Stimulated activated CD4-positive, alpha-beta T cell treated with anti-CD3 and anti-CD28 coated beads, Interleukin-12 subunit alpha, Interleukin-12 subunit beta, amount 100 ng/mL, for 48 hours (primary cell): ENCODE measurements at regions not wholly inside any gene's neighbourhood (a gene's known extent, or its start where the extent isn't known, plus 50 kb on each side); places are given as distances from the start of the nearest gene placed in this dataset.
"Not testable (repeated sequence)": the region's sequence is repeated elsewhere in the genome, so short reads cannot be mapped to it uniquely, and the experiment has no call there.

Experiments used
- DNase-seq, 3 donors: peaks; one replicate each; pipeline ENCODE4 v3.0.0-alpha.2; 2020; ENCODE audit warnings: low read depth in 2 of 3, low spot score in 1 of 3

DNA sequence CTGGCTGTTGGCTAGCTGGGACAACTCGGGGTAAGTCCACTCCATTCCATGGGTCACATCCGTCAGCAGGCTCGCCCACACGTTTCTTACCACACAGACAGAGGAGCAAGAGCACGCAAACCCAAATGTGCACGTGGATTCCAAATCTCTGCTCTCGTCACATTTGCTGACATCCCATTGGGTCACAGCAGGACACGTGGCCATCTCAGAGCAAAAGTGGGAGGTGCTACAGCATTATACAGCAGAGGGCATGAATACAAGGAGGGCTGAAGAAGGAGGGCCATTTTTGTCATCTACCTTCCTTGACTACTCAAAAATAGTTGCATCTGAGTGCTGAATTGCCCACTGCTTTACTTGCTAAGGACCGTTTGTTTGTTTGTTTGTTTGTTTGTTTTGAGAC lies 84.7 kb downstream of the RBBP6 start:
- no peak for DNase-seq

GRCh38 chr16:24626256-24626655 lies 86.9 kb downstream of the RBBP6 start:
- DNase-seq, result no peak

- DNase-seq, result no peak
Observed at GRCh38 chr16:24634919-24635318, 94.5 kb upstream of the TNRC6A start.

DNA sequence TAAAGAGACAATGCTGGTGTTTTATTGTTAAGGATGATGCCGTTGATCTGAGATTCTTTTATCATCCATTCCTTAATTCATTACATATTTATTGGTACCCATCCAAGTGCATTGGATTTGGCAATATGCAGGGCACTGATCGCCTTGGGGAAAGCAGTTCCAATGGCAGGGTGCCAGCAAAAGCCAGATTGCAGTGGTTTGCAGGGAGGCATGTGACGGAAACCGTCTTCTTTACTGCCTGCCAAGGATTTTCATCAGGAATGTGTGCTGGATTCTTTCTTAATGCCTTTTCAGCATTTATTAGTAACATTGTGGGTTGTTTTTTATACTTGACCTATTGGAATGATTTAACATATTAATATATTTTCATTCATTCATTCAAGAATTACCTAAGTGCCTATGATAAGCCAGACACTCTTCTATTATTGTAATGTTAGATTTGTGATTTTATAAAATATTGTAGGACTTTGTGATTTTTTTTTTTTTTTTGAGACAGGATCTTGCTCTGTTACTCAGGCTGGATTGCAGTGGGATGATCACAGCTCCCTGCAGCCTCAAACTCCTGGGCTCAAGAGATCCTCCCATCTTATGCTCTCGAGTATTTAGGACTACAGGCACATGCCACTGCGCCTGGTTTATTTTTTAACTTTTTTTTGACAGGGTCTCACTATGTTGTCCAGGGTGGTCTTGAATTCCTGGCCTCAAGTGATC lies 93.4 kb upstream of the TNRC6A start:
- DNase-seq, result no peak

DNA sequence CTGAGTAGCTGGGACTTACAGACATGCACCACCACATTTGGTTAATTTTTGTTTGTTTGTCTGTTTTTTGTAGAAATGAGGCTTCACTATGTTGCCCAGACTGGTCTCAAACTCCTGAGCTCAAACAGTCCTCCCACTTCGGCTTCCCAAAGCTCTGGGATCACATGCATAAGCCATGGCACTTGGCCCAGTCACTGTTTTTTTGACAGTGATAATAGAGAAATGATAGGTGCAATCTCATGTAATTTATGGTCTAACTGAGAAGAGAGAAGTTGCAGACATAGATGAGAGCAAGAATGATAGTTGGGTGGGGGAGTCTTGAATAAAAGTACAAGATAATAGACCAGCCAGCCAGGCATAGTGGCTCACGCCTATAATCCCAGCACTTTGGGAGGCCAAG lies 89.7 kb upstream of the TNRC6A start:
- DNase-seq, result no peak

- no peak for DNase-seq
Observed at GRCh38 chr16:24643489-24643888, 86.0 kb upstream of the TNRC6A start.

DNA sequence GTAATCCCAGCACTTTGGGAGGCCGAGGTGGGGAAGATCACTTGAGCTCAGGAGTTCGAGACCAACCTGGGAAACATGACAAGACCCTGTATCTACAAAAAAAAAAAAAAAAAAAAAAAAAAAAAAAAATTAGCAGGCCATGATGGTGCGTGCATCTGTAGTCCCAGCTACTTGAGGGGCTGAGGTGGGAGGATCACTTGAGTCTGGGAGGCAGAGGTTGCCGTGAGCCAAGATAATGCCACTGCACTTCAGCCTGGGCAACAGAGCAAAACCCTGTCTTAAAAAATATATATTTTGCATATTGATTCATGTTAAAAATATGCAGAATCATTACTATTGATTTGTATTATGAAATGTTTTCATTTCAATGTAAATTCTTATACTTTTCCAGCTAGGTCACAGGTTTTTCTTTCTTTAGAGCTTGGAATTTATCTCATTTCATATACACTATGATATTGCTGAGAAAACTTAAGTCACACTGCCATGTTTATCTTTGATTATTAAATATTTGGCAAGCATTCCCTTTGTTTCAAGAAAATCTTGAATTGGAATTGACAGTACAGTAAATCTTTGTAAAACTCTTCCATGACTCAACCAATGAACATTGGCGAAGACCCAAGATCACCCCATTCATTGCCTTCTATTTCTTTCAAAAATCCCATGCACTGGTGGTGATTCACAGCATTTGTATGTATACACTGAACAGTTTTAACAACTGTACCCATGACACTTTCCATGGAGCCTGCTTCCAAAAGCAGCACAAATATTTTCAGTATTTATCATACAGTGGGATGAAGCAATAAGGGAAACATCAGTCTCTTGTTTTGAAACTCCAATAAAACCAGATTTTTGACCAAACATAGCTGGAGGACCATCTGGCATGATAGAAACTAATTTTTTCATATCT lies 83.5 kb upstream of the TNRC6A start:
- DNase-seq, result no peak

- DNase-seq, result no peak
Observed at GRCh38 chr16:24646646-24646995, 82.8 kb upstream of the TNRC6A start.

DNA sequence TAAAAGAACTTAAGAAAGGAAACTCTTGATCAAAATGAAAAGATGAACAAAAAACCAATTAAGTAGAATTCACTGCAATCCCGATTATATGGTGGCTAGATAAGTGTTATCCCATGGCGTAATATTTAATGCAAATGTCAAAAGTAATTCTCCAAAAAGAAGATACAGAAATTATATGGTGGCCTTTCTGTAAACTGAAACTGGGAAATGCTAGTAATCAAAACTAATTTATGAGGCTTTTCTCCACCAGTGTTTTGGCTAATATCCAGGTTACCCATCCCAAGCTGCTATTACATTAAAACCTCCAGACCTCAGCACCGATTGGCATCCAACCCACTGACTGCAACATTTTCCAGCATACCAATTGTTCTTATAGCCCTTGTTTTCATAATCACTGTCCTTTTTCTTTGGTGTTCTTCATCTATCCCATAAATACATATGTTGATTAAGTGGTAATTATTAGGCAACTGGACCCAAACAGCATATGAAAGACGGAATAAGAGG lies 77.2 kb upstream of the TNRC6A start:
- no peak for DNase-seq

- DNase-seq, result no peak
Observed at GRCh38 chr16:24652803-24653202, 76.6 kb upstream of the TNRC6A start.

- no peak for DNase-seq
Observed at GRCh38 chr16:24653725-24654124, 75.7 kb upstream of the TNRC6A start.

GRCh38 chr16:24665942-24666341 lies 63.5 kb upstream of the TNRC6A start:
- DNase-seq, result not testable (repeated sequence)

GRCh38 chr16:24667244-24667764 lies 62.1 kb upstream of the TNRC6A start:
- no peak for DNase-seq

DNA sequence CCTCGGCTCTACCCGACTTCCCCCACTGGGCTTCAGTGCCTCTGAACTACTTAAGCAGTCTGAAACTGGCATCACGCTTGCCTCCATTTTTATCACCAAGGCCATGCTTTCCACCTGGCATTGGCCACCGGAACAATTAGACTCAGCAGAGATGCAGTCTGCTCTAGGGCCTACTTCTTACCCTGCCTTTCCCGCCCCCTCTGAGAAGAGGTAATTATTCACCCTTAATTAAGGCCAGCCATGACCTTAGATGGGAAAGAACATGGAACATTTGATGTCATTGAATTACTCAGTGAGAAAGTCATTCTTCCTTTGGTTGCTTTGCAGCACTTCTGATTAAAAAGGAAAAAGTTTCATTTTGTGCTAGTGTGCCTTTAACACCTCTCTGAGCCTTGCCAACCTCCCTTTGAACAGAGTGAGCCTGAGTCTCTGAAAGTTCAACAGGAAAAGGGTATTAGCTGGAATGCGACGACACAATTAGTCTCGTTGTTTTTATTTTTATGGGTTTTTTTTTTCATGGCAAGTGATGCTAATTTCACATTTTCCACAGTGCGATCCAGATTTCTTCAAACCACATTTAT lies 60.9 kb upstream of the TNRC6A start:
- DNase-seq, result peak; percentile 42 to 60 (median 53)

DNA sequence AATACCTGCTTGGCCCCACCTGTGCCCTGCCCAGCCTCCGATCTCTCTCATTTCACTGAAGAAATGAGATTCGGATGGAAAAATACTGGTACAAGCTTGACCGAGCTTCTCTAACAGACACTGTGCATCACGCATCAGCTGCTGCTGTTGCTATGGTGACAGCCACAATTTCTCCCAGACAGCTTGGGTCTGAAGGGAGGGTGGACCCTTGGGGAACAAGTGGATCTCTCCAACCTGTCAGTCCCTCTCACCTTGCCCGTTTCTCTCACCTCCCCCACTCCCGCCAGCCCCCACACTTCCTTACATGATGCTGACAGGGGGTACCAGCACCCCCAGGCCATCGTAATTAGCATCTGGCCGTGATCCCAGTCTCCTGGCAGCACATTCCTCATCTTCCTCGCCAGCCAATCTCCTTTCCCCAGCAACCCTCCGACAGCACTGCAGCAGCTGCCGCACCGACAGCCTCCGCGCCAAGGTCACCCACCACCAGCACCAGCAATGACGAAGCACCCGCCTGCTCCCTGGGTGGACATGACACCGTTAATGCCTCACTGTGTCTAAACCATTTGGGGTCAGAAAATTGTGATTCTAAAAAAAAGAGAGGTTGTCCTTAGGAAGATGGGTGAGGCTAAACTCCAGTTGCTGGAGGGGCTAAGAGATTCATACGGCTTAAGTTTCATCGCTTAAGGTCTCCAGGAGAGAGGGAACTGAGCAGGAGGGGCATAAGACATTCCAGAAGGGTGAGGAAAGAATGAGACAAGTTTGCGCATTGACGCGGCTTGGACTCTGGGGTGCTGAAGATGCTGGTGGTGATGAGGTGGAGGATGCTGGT lies 58.6 kb upstream of the TNRC6A start:
- no peak for DNase-seq

- no peak for DNase-seq
Observed at GRCh38 chr16:24671455-24671954, 57.9 kb upstream of the TNRC6A start.

DNA sequence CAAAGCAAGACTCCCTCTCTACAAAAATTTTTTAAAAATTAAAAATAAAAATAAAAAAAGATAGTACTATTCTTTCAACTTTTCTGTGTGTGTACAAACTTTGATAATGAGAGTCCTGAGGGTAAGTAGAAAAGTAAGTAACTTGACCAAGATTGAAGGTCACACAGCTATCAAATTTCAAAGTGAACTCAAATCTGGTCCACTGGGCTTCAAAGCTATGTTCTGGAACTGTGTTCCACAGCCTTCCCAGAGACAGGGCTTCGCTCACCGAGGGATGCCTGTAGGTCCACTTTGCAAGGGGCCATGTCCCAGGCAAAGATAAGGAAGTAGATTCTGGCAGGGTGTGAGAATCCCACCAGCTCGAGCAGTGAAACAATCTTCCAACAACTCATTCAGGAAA lies 56.3 kb upstream of the TNRC6A start:
- DNase-seq, result no peak

DNA sequence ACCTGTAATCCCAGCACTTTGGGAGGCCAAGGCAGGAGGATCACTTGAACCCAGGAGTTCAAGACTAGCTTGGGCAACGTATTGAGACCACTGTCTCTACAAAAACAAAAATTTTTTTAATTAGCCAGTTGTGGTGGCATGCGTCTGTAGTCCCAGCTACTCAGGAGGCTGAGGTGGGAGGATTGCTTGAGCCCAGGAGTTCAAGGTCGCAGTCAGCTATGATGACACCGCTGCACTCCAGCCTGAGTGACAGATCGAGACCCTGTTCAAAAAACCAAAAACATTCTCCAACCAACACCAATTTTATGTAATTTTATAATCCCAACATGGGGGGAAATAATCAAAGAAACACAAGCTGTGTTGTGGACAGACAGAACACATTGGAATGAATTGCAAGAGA lies 54.6 kb upstream of the TNRC6A start:
- no peak for DNase-seq

DNA sequence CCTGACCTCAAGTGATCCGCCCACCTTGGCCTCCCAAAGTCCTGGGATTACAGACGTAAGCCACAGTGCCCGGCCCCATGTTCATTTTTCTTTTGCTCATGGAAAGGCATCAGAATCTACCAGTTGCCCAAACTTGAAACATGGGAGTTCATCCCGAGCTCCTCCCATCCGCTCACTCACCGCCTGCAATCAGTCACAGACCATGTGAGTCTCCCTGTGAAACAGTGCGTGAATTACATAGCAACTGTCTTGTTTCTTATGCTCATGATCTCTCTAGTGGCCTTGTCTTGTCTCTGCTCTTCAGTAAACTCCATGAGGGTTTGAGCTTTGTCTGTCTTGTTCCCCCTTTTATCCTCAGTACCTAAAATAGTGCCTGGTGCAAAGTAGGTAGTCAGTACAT lies 52.1 kb upstream of the TNRC6A start:
- no peak for DNase-seq
